ENCODE measurements at regions not wholly inside any gene's neighbourhood (a gene's known extent, or its start where the extent isn't known, plus 50 kb on each side); places are given as distances from the start of the nearest gene placed in this dataset.

- no peaks in the 10 kb centered on the region for H3K9me3 ChIP-seq
- in situ Hi-C loops (cut with MboI; ENCODE audit: low sequenced_read_pairs in 4 of 4) (no loop called here), intact Hi-C loops (cut with DNase I; ENCODE audit: low total_unique reads) (no loop called here)
- DNase-seq (no peak), ATAC-seq (no peak)
- H3K27me3 ChIP-seq: no peaks in the 10 kb centered on the region
- no peak overlapping the region for H3K4me3 ChIP-seq
- H3K27ac ChIP-seq: no peak overlapping the region
- no peaks in the 10 kb centered on the region for H3K4me1 ChIP-seq
- H3K36me3 ChIP-seq: no peaks in the 10 kb centered on the region
- no peak for TF ChIP-seq POLR2A (IDR thresholded peaks at IDR 0.05)
- no peak for TF ChIP-seq CTCF (IDR thresholded peaks at IDR 0.05 in 4 of 5, conservative IDR thresholded peaks at IDR 0.05 in 1 of 5)
Measured at GRCh38 chr4:52200339-52200725, 149.2 kb downstream of the SPATA18 start.

- DNase-seq (no peak), ATAC-seq (no peak)
- no peaks in the 10 kb centered on the region for H3K4me1 ChIP-seq
- TF ChIP-seq POLR2A (IDR thresholded peaks at IDR 0.05) (no peak), CTCF (IDR thresholded peaks at IDR 0.05 in 4 of 5, conservative IDR thresholded peaks at IDR 0.05 in 1 of 5) (no peak)
- no peak overlapping the region for H3K4me3 ChIP-seq
- H3K36me3 ChIP-seq: no peaks in the 10 kb centered on the region
- no peak overlapping the region for H3K27ac ChIP-seq
- no peaks in the 10 kb centered on the region for H3K27me3 ChIP-seq
- H3K9me3 ChIP-seq: no peaks in the 10 kb centered on the region
- in situ Hi-C loops (cut with MboI; ENCODE audit: low sequenced_read_pairs in 4 of 4) (no loop called here), intact Hi-C loops (cut with DNase I; ENCODE audit: low total_unique reads) (no loop called here)
Measured at GRCh38 chr4:52201715-52202114, 150.6 kb downstream of the SPATA18 start.

- no peaks in the 10 kb centered on the region for H3K36me3 ChIP-seq
- H3K27ac ChIP-seq: no peak overlapping the region
- H3K27me3 ChIP-seq: no peaks in the 10 kb centered on the region
- no peak for DNase-seq
- no peaks in the 10 kb centered on the region for H3K9me3 ChIP-seq
- TF ChIP-seq CTCF (IDR thresholded peaks at IDR 0.05 in 4 of 5, conservative IDR thresholded peaks at IDR 0.05 in 1 of 5): no peak
- TF ChIP-seq POLR2A (IDR thresholded peaks at IDR 0.05): no peak
- no peaks in the 10 kb centered on the region for H3K4me1 ChIP-seq
- in situ Hi-C loops (cut with MboI; ENCODE audit: low sequenced_read_pairs in 4 of 4): no loop called here
- no peak for ATAC-seq
- intact Hi-C loops (cut with DNase I; ENCODE audit: low total_unique reads): no loop called here
- no peak overlapping the region for H3K4me3 ChIP-seq
Measured at GRCh38 chr4:52202251-52202779, 151.2 kb downstream of the SPATA18 start.

GRCh38 chr4:52202931-52203330 lies 151.8 kb downstream of the SPATA18 start:
- DNase-seq (no peak), ATAC-seq (no peak)
- intact Hi-C loops (cut with DNase I; ENCODE audit: low total_unique reads) (no loop called here), in situ Hi-C loops (cut with MboI; ENCODE audit: low sequenced_read_pairs in 4 of 4) (no loop called here)
- Histone ChIP-seq H3K4me1 (no peaks in the 10 kb centered on the region), H3K4me3 (no peak overlapping the region), H3K27me3 (no peaks in the 10 kb centered on the region), H3K36me3 (no peaks in the 10 kb centered on the region), H3K27ac (no peak overlapping the region), H3K9me3 (no peaks in the 10 kb centered on the region)
- TF ChIP-seq CTCF (IDR thresholded peaks at IDR 0.05 in 4 of 5, conservative IDR thresholded peaks at IDR 0.05 in 1 of 5) (no peak), POLR2A (IDR thresholded peaks at IDR 0.05) (no peak)

- Histone ChIP-seq H3K4me3 (no peak overlapping the region), H3K27me3 (no peaks in the 10 kb centered on the region), H3K9me3 (no peaks in the 10 kb centered on the region), H3K36me3 (no peaks in the 10 kb centered on the region), H3K27ac (no peak overlapping the region), H3K4me1 (no peaks in the 10 kb centered on the region)
- DNase-seq (no peak), ATAC-seq (no peak)
- intact Hi-C loops (cut with DNase I; ENCODE audit: low total_unique reads) (no loop called here), in situ Hi-C loops (cut with MboI; ENCODE audit: low sequenced_read_pairs in 4 of 4) (no loop called here)
- TF ChIP-seq POLR2A (IDR thresholded peaks at IDR 0.05): no peak
- no peak for TF ChIP-seq CTCF (IDR thresholded peaks at IDR 0.05 in 4 of 5, conservative IDR thresholded peaks at IDR 0.05 in 1 of 5)
Measured at GRCh38 chr4:52203351-52203750, 152.2 kb downstream of the SPATA18 start.
